MM.1S (cell line): ENCODE measurements at regions not wholly inside any gene's neighbourhood (a gene's known extent, or its start where the extent isn't known, plus 50 kb on each side); places are given as distances from the start of the nearest gene placed in this dataset.

ENCODE experiments used
- EZH2 ChIP-seq: fragments of 300-600 bp; sonication (generic); optimal IDR thresholded peaks from 2 replicates; pipeline ENCODE3; 2017; ENCODE audit warnings: low read depth, mild to moderate bottlenecking, antibody characterized with exemption, low read length, mixed read lengths
- EZH2phosphoT487 ChIP-seq: fragments of 300-600 bp; sonication (generic); IDR thresholded peaks from 2 replicates; pipeline ENCODE4 v1.6.1; 2018; ENCODE audit warnings: antibody characterized with exemption, low read length
- TF ChIP-seq, protein P1 (sequence below): fragments of 300-600 bp; sonication (generic); IDR thresholded peaks from 2 replicates; pipeline ENCODE4 v1.5.1; 2016; ENCODE audit warnings: antibody characterized with exemption, low read length, mixed read lengths

DNA sequence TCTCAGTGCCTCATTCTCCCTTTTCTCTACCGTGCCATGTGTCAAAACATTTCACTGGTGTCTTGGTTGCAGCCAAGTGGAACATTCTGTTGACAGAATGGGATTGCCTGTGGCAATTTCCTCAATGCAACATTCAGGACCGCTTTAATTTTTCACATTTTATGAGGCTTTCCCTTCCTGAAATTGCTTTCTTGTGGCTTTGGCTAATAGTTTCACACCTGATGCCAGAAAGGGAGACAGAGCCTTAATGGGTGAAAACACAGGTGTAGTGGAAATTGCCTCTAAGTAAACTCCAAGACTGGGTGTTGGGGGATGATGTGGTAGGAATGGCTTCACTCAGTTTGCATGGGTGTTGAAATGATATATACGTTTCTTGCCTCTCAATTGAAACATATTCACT is 278.3 kb downstream of the TSN start:
- TF ChIP-seq, protein P1, sequence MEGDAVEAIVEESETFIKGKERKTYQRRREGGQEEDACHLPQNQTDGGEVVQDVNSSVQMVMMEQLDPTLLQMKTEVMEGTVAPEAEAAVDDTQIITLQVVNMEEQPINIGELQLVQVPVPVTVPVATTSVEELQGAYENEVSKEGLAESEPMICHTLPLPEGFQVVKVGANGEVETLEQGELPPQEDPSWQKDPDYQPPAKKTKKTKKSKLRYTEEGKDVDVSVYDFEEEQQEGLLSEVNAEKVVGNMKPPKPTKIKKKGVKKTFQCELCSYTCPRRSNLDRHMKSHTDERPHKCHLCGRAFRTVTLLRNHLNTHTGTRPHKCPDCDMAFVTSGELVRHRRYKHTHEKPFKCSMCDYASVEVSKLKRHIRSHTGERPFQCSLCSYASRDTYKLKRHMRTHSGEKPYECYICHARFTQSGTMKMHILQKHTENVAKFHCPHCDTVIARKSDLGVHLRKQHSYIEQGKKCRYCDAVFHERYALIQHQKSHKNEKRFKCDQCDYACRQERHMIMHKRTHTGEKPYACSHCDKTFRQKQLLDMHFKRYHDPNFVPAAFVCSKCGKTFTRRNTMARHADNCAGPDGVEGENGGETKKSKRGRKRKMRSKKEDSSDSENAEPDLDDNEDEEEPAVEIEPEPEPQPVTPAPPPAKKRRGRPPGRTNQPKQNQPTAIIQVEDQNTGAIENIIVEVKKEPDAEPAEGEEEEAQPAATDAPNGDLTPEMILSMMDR, result no peak
- TF ChIP-seq EZH2phosphoT487 (no peak), EZH2 (no peak)
